Activated naive CD4-positive, alpha-beta T cell treated with anti-CD3 and anti-CD28 coated beads, Interleukin-2, amount 10 ng/mL, durations not matched to agents 7 days and 5 days (primary cell): ENCODE measurements at regions not wholly inside any gene's neighbourhood (a gene's known extent, or its start where the extent isn't known, plus 50 kb on each side); places are given as distances from the start of the nearest gene placed in this dataset.

Source experiments
- CTCF ChIA-PET: fragments of 350-600 bp; sonication (Branson Sonifier 250); formaldehyde crosslinking; loops from one replicate; lab custom pipeline; 2021; ENCODE audit warnings: antibody characterized with exemption; lab: Charles Lee
- DNase-seq: peaks from one replicate; pipeline ENCODE4 v3.0.0-alpha.2; 2020
- H3K27ac Mint-ChIP-seq: one replicate; pipeline ENCODE4 v1.8.0; 2021; ENCODE audit warnings: mild to moderate bottlenecking, moderate library complexity, mixed read lengths
- H3K27me3 Mint-ChIP-seq: one replicate; pipeline ENCODE4 v1.8.0; 2021; ENCODE audit warnings: mild to moderate bottlenecking, mixed read lengths
- H3K36me3 Mint-ChIP-seq: one replicate; pipeline ENCODE4 v1.8.0; 2021; ENCODE audit warnings: mixed read lengths
- H3K4me1 Mint-ChIP-seq: one replicate; pipeline ENCODE4 v1.8.0; 2021; ENCODE audit warnings: mixed read lengths
- H3K4me3 Mint-ChIP-seq: one replicate; pipeline ENCODE4 v1.8.0; 2021; ENCODE audit warnings: mild to moderate bottlenecking, moderate library complexity, mixed read lengths
- H3K9me3 Mint-ChIP-seq: one replicate; pipeline ENCODE4 v1.8.0; 2021; ENCODE audit warnings: mixed read lengths

GRCh38 chr5:85096421-85096820 is 711.7 kb upstream of the EDIL3 start:
- no peak overlapping the region for H3K4me3 Mint-ChIP-seq
- CTCF ChIA-PET = no interaction called here

GRCh38 chr5:85108471-85108870 is 723.8 kb upstream of the EDIL3 start:
- Mint-ChIP-seq H3K27ac (no peak overlapping the region), H3K27me3 (no peaks in the 10 kb centered on the region), H3K36me3 (no peaks in the 10 kb centered on the region), H3K9me3 (peaks cover 5% of the 10 kb centered on the region), H3K4me3 (no peak overlapping the region), H3K4me1 (no peaks in the 10 kb centered on the region)
- no peak for DNase-seq
- CTCF ChIA-PET = no interaction called here

More at GRCh38 chr5:85096421-85096820, 711.7 kb upstream of the EDIL3 start:
- Mint-ChIP-seq H3K9me3 (peaks cover 6% of the 10 kb centered on the region), H3K27me3 (no peaks in the 10 kb centered on the region), H3K36me3 (no peaks in the 10 kb centered on the region), H3K4me1 (no peaks in the 10 kb centered on the region), H3K27ac (no peak overlapping the region)
- no peak for DNase-seq

- H3K9me3 Mint-ChIP-seq = peaks cover 5% of the 10 kb centered on the region
- DNase-seq = no peak
- H3K4me3 Mint-ChIP-seq = no peak overlapping the region
- no peaks in the 10 kb centered on the region for H3K4me1 Mint-ChIP-seq
- H3K27me3 Mint-ChIP-seq = no peaks in the 10 kb centered on the region
- H3K27ac Mint-ChIP-seq = no peak overlapping the region
- CTCF ChIA-PET = no interaction called here
- no peaks in the 10 kb centered on the region for H3K36me3 Mint-ChIP-seq
These were observed 724.9 kb upstream of the EDIL3 start for GRCh38 chr5:85109616-85110015.

- H3K4me1 Mint-ChIP-seq = no peaks in the 10 kb centered on the region
- no peaks in the 10 kb centered on the region for H3K36me3 Mint-ChIP-seq
- CTCF ChIA-PET = no interaction called here
- DNase-seq = no peak
- no peaks in the 10 kb centered on the region for H3K27me3 Mint-ChIP-seq
- H3K27ac Mint-ChIP-seq = no peak overlapping the region
- no peak overlapping the region for H3K4me3 Mint-ChIP-seq
- peaks cover 2% of the 10 kb centered on the region for H3K9me3 Mint-ChIP-seq
These were observed 747.6 kb upstream of the EDIL3 start for GRCh38 chr5:85132269-85132668.

- peaks cover 3% of the 10 kb centered on the region for H3K9me3 Mint-ChIP-seq
- no peak for DNase-seq
- no peak overlapping the region for H3K4me3 Mint-ChIP-seq
- no peaks in the 10 kb centered on the region for H3K27me3 Mint-ChIP-seq
- no peaks in the 10 kb centered on the region for H3K36me3 Mint-ChIP-seq
- H3K27ac Mint-ChIP-seq = no peak overlapping the region
- no peaks in the 10 kb centered on the region for H3K4me1 Mint-ChIP-seq
- CTCF ChIA-PET = no interaction called here
These were observed 755.8 kb upstream of the EDIL3 start for GRCh38 chr5:85140471-85140870.

GRCh38 chr5:85143138-85143537 is 758.5 kb upstream of the EDIL3 start:
- Mint-ChIP-seq H3K4me3 (no peak overlapping the region), H3K27ac (no peak overlapping the region), H3K27me3 (no peaks in the 10 kb centered on the region), H3K36me3 (no peaks in the 10 kb centered on the region), H3K4me1 (no peaks in the 10 kb centered on the region), H3K9me3 (no peaks in the 10 kb centered on the region)
- CTCF ChIA-PET = no interaction called here
- no peak for DNase-seq

GRCh38 chr5:85148701-85149100 is 764.0 kb upstream of the EDIL3 start:
- H3K27ac Mint-ChIP-seq = no peak overlapping the region
- CTCF ChIA-PET = no interaction called here
- no peaks in the 10 kb centered on the region for H3K4me1 Mint-ChIP-seq
- H3K9me3 Mint-ChIP-seq = no peaks in the 10 kb centered on the region
- no peaks in the 10 kb centered on the region for H3K27me3 Mint-ChIP-seq
- no peak for DNase-seq
- no peaks in the 10 kb centered on the region for H3K36me3 Mint-ChIP-seq
- no peak overlapping the region for H3K4me3 Mint-ChIP-seq

- CTCF ChIA-PET = no interaction called here
- no peak overlapping the region for H3K4me3 Mint-ChIP-seq
- H3K36me3 Mint-ChIP-seq = no peaks in the 10 kb centered on the region
- H3K27ac Mint-ChIP-seq = no peak overlapping the region
- H3K27me3 Mint-ChIP-seq = no peaks in the 10 kb centered on the region
- peaks cover 3% of the 10 kb centered on the region for H3K9me3 Mint-ChIP-seq
- DNase-seq = no peak
- no peaks in the 10 kb centered on the region for H3K4me1 Mint-ChIP-seq
These were observed 774.7 kb upstream of the EDIL3 start for GRCh38 chr5:85159395-85159794.

GRCh38 chr5:85168474-85168873 is 783.8 kb upstream of the EDIL3 start:
- Mint-ChIP-seq H3K4me3 (no peak overlapping the region), H3K27me3 (no peaks in the 10 kb centered on the region), H3K4me1 (no peaks in the 10 kb centered on the region), H3K27ac (no peak overlapping the region), H3K36me3 (no peaks in the 10 kb centered on the region), H3K9me3 (peaks cover 16% of the 10 kb centered on the region)
- CTCF ChIA-PET = no interaction called here
- no peak for DNase-seq

GRCh38 chr5:85170183-85170582 is 785.5 kb upstream of the EDIL3 start:
- peaks cover 12% of the 10 kb centered on the region for H3K9me3 Mint-ChIP-seq
- H3K36me3 Mint-ChIP-seq = no peaks in the 10 kb centered on the region
- DNase-seq = no peak
- CTCF ChIA-PET = no interaction called here
- H3K27me3 Mint-ChIP-seq = no peaks in the 10 kb centered on the region
- no peaks in the 10 kb centered on the region for H3K4me1 Mint-ChIP-seq
- H3K27ac Mint-ChIP-seq = no peak overlapping the region
- no peak overlapping the region for H3K4me3 Mint-ChIP-seq

GRCh38 chr5:85173469-85173868 is 788.8 kb upstream of the EDIL3 start:
- Mint-ChIP-seq H3K9me3 (no peaks in the 10 kb centered on the region), H3K27me3 (no peaks in the 10 kb centered on the region), H3K27ac (no peak overlapping the region), H3K4me3 (no peak overlapping the region), H3K36me3 (no peaks in the 10 kb centered on the region), H3K4me1 (no peaks in the 10 kb centered on the region)
- CTCF ChIA-PET = no interaction called here
- DNase-seq = no peak

- no peak for DNase-seq
- no peak overlapping the region for H3K4me3 Mint-ChIP-seq
- no peaks in the 10 kb centered on the region for H3K36me3 Mint-ChIP-seq
- CTCF ChIA-PET = interaction anchor here (0.7 kb wide), 1 partner anchor 10 kb away, joined by 5 read pairs; no protein-coding TSS in a partner anchor
- no peak overlapping the region for H3K27ac Mint-ChIP-seq
- peaks cover 3% of the 10 kb centered on the region for H3K9me3 Mint-ChIP-seq
- no peaks in the 10 kb centered on the region for H3K4me1 Mint-ChIP-seq
- H3K27me3 Mint-ChIP-seq = no peaks in the 10 kb centered on the region
These were observed 797.7 kb upstream of the EDIL3 start for GRCh38 chr5:85182344-85182743.

GRCh38 chr5:85204289-85204688 is 819.6 kb upstream of the EDIL3 start:
- H3K36me3 Mint-ChIP-seq = no peaks in the 10 kb centered on the region
- H3K4me1 Mint-ChIP-seq = no peaks in the 10 kb centered on the region
- H3K9me3 Mint-ChIP-seq = peaks cover 4% of the 10 kb centered on the region
- no peaks in the 10 kb centered on the region for H3K27me3 Mint-ChIP-seq
- DNase-seq = no peak
- CTCF ChIA-PET = no interaction called here
- no peak overlapping the region for H3K4me3 Mint-ChIP-seq
- no peak overlapping the region for H3K27ac Mint-ChIP-seq

GRCh38 chr5:85205430-85205829 is 820.8 kb upstream of the EDIL3 start:
- no peaks in the 10 kb centered on the region for H3K27me3 Mint-ChIP-seq
- H3K36me3 Mint-ChIP-seq = no peaks in the 10 kb centered on the region
- CTCF ChIA-PET = no interaction called here
- peaks cover 4% of the 10 kb centered on the region for H3K9me3 Mint-ChIP-seq
- no peak overlapping the region for H3K27ac Mint-ChIP-seq
- no peaks in the 10 kb centered on the region for H3K4me1 Mint-ChIP-seq
- no peak overlapping the region for H3K4me3 Mint-ChIP-seq
- DNase-seq = no peak

- Mint-ChIP-seq H3K36me3 (no peaks in the 10 kb centered on the region), H3K27me3 (no peaks in the 10 kb centered on the region), H3K9me3 (peaks cover 7% of the 10 kb centered on the region), H3K27ac (no peak overlapping the region), H3K4me3 (no peak overlapping the region), H3K4me1 (no peaks in the 10 kb centered on the region)
- DNase-seq = no peak
- CTCF ChIA-PET = no interaction called here
These were observed 840.7 kb upstream of the EDIL3 start for GRCh38 chr5:85225388-85225787.

GRCh38 chr5:85249204-85249603 is 864.5 kb upstream of the EDIL3 start:
- CTCF ChIA-PET = no interaction called here
- Mint-ChIP-seq H3K4me1 (no peaks in the 10 kb centered on the region), H3K4me3 (no peak overlapping the region), H3K36me3 (no peaks in the 10 kb centered on the region), H3K9me3 (peaks cover 29% of the 10 kb centered on the region), H3K27ac (no peak overlapping the region), H3K27me3 (no peaks in the 10 kb centered on the region)
- DNase-seq = no peak
